GM18508 (cell line): ENCODE measurements at regions not wholly inside any gene's neighbourhood (a gene's known extent, or its start where the extent isn't known, plus 50 kb on each side); places are given as distances from the start of the nearest gene placed in this dataset.
"Not testable (repeated sequence)": the region's sequence is repeated elsewhere in the genome, so short reads cannot be mapped to it uniquely, and the experiment has no call there.

ENCODE experiments used
- ATAC-seq: cut with Tn5 transposase; IDR thresholded peaks from one replicate; pipeline ENCODE4 v1.9.1; 2021; ENCODE audit warnings: moderate number of reproducible peaks; ENCODE audit not compliant: insufficient read depth, unreplicated experiment

- ATAC-seq: no peak
Measured at GRCh38 chr13:65460136-65460535, 1770.0 kb downstream of the PCDH9 start.

- ATAC-seq: no peak
Measured at GRCh38 chr13:65456150-65456912, 1773.8 kb downstream of the PCDH9 start.

- no peak for ATAC-seq
Measured at GRCh38 chr13:65454403-65454802, 1775.7 kb downstream of the PCDH9 start.

GRCh38 chr13:65453982-65454381, 1776.2 kb downstream of the PCDH9 start:
- ATAC-seq: no peak

- no peak for ATAC-seq
Measured at GRCh38 chr13:65445340-65445739, 1784.8 kb downstream of the PCDH9 start.

GRCh38 chr13:65435590-65435989, 1794.5 kb downstream of the PCDH9 start:
- no peak for ATAC-seq

GRCh38 chr13:65417953-65418352, 1812.2 kb downstream of the PCDH9 start:
- no peak for ATAC-seq

GRCh38 chr13:65416784-65417183, 1813.4 kb downstream of the PCDH9 start:
- ATAC-seq: no peak

- no peak for ATAC-seq
Measured at GRCh38 chr13:65414187-65414586, 1815.9 kb downstream of the PCDH9 start.

- ATAC-seq: no peak
Measured at GRCh38 chr13:65411521-65411920, 1818.6 kb downstream of the PCDH9 start.

GRCh38 chr13:65410791-65411190, 1819.3 kb downstream of the PCDH9 start:
- no peak for ATAC-seq

GRCh38 chr13:65401315-65401714, 1828.8 kb downstream of the PCDH9 start:
- ATAC-seq: no peak

GRCh38 chr13:65400702-65401101, 1829.4 kb downstream of the PCDH9 start:
- no peak for ATAC-seq

GRCh38 chr13:65387743-65388347, 1842.3 kb downstream of the PCDH9 start:
- no peak for ATAC-seq

- no peak for ATAC-seq
Measured at GRCh38 chr13:65378943-65379519, 1851.1 kb downstream of the PCDH9 start.

- no peak for ATAC-seq
Measured at GRCh38 chr13:65378484-65378883, 1851.7 kb downstream of the PCDH9 start.

- no peak for ATAC-seq
Measured at GRCh38 chr13:65368832-65369231, 1861.3 kb downstream of the PCDH9 start.

- ATAC-seq: no peak
Measured at GRCh38 chr13:65353951-65354350, 1876.2 kb downstream of the PCDH9 start.

GRCh38 chr13:65353150-65353549, 1877.0 kb downstream of the PCDH9 start:
- ATAC-seq: not testable (repeated sequence)

GRCh38 chr13:65347420-65348030, 1882.6 kb downstream of the PCDH9 start:
- ATAC-seq: no peak
